ENCODE measurements at regions not wholly inside any gene's neighbourhood (a gene's known extent, or its start where the extent isn't known, plus 50 kb on each side); places are given as distances from the start of the nearest gene placed in this dataset.

DNA sequence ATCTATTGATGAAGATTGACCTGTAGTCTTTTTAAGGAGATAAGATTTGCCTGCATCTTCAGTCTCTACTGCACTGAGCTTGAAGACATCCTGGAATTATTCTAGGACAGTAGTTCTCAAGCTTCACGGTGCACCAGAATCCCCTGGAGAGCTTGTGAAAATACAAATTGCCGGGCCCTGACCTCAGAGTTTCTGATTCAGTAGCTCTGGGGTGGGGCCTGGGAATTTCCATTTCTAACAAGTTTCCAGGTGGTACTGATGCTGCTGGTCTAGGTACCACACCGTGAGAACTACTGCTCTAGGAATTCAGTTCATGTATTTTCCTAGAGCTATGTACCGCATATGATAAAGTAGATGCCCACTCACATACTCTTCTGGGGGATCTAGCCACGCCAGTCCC, 246.1 kb downstream of the HS3ST3B1 start:
- no peak for TF ChIP-seq CTCF (IDR thresholded peaks at IDR 0.05; ENCODE audit: low read length)
- TF ChIP-seq EZH2 (IDR thresholded peaks at IDR 0.05; ENCODE audit: borderline replicate concordance, low read length): no peak
